GM23338 (cell line): ENCODE measurements at regions not wholly inside any gene's neighbourhood (a gene's known extent, or its start where the extent isn't known, plus 50 kb on each side); places are given as distances from the start of the nearest gene placed in this dataset.

Experiments used
- ATAC-seq: fragments of 200-7000 bp; cut with Tn5 transposase; 3 replicates; pipeline ENCODE4 v1.9.1; 2020
- DNase-seq: peaks from one replicate; pipeline ENCODE4 v3.0.0-alpha.2; 2015; ENCODE audit warnings: low spot score
- H2AFZ ChIP-seq: fragments of 200-600 bp; sonication (generic); 2 replicates; pipeline ENCODE4 v1.8.0; 2016; ENCODE audit warnings: antibody characterized with exemption, mild to moderate bottlenecking, moderate library complexity
- H3F3A ChIP-seq: fragments of 200-600 bp; sonication (generic); replicated peaks from 2 replicates; pipeline ENCODE4 v1.8.0; 2017; ENCODE audit warnings: antibody characterized with exemption, mixed run types, low read depth
- H3K27ac ChIP-seq: fragments of 200-600 bp; sonication (generic); 2 replicates; pipeline ENCODE4 v1.6.1; 2016; ENCODE audit warnings: low read depth
- H3K27me3 ChIP-seq: fragments of 200-600 bp; sonication (generic); 2 replicates; pipeline ENCODE4 v1.8.0; 2016; ENCODE audit warnings: mild to moderate bottlenecking, mixed run types, moderate library complexity; ENCODE audit not compliant: insufficient read depth
- H3K36me3 ChIP-seq: fragments of 200-600 bp; sonication (generic); 2 replicates; pipeline ENCODE4 v1.8.0; 2016; ENCODE audit warnings: mild to moderate bottlenecking; ENCODE audit not compliant: insufficient read depth
- H3K4me1 ChIP-seq: fragments of 200-600 bp; sonication (generic); 2 replicates; pipeline ENCODE4 v1.8.0; 2016; ENCODE audit warnings: mild to moderate bottlenecking, moderate library complexity; ENCODE audit not compliant: insufficient read depth
- H3K4me2 ChIP-seq: fragments of 200-600 bp; sonication (generic); 2 replicates; pipeline ENCODE4 v1.7.1; 2017; ENCODE audit warnings: mixed run types
- H3K4me3 ChIP-seq: fragments of 200-600 bp; sonication (generic); 2 replicates; pipeline ENCODE4 v1.6.1; 2016; ENCODE audit warnings: mixed run types
- H3K79me2 ChIP-seq: fragments of 200-600 bp; sonication (generic); replicated peaks from 2 replicates; pipeline ENCODE4 v1.8.0; 2017; ENCODE audit warnings: mild to moderate bottlenecking; ENCODE audit not compliant: insufficient read depth
- H3K9me2 ChIP-seq: fragments of 200-600 bp; sonication (generic); 2 replicates; pipeline ENCODE4 v1.8.0; 2017; ENCODE audit not compliant: insufficient read depth
- H4K20me1 ChIP-seq: fragments of 200-600 bp; sonication (generic); replicated peaks from 2 replicates; pipeline ENCODE4 v1.8.0; 2017; ENCODE audit warnings: mild to moderate bottlenecking; ENCODE audit not compliant: insufficient read depth
- H3K27ac Mint-ChIP-seq: 2 replicates; pipeline ENCODE4 v1.8.0; 2020; ENCODE audit warnings: inconsistent platforms, mild to moderate bottlenecking, moderate library complexity, mixed read lengths
- H3K27me3 Mint-ChIP-seq: 3 replicates; pipeline ENCODE4 v1.8.0; 2022; ENCODE audit warnings: low read depth, mild to moderate bottlenecking, moderate library complexity, mixed read lengths, inconsistent platforms; ENCODE audit not compliant: insufficient read depth, poor library complexity
- H3K36me3 Mint-ChIP-seq: 3 replicates; pipeline ENCODE4 v1.8.0; 2021; ENCODE audit warnings: low read depth, mild to moderate bottlenecking, inconsistent platforms, moderate library complexity, mixed read lengths
- H3K4me1 Mint-ChIP-seq: 3 replicates; pipeline ENCODE4 v1.8.0; 2020; ENCODE audit warnings: mild to moderate bottlenecking, inconsistent platforms, mixed read lengths
- H3K4me3 Mint-ChIP-seq: 3 replicates; pipeline ENCODE4 v1.8.0; 2021; ENCODE audit warnings: moderate library complexity, mild to moderate bottlenecking, inconsistent platforms, mixed read lengths
- H3K9me3 Mint-ChIP-seq: 3 replicates; pipeline ENCODE4 v1.8.0; 2020; ENCODE audit warnings: moderate library complexity, mild to moderate bottlenecking, inconsistent platforms, mixed read lengths
- CREB1 ChIP-seq: fragments of 250-450 bp; sonication (Bioruptor Pico); IDR thresholded peaks from 2 replicates; pipeline ENCODE4 v1.5.0; 2020; ENCODE audit warnings: low read depth, mild to moderate bottlenecking, moderate library complexity
- EZH2phosphoT487 ChIP-seq: fragments of 200-600 bp; sonication (generic); IDR thresholded peaks from one replicate; pipeline ENCODE4 v1.8.1; 2018; ENCODE audit warnings: antibody characterized with exemption; ENCODE audit not compliant: unreplicated experiment
- JUNB ChIP-seq: IDR thresholded peaks from one replicate; pipeline ENCODE4 v1.6.1; 2016; ENCODE audit warnings: antibody characterized with exemption; ENCODE audit not compliant: unreplicated experiment
- NANOG ChIP-seq: IDR thresholded peaks from 2 replicates; pipeline ENCODE4 v1.6.1; 2016; ENCODE audit warnings: antibody characterized with exemption, borderline replicate concordance
- POLR2AphosphoS5 ChIP-seq: IDR thresholded peaks from 2 replicates; pipeline ENCODE4 v1.6.1; 2016; ENCODE audit warnings: antibody characterized with exemption, low read depth
- STAT1 ChIP-seq: IDR thresholded peaks from one replicate; pipeline ENCODE4 v1.6.1; 2016; ENCODE audit warnings: antibody characterized with exemption; ENCODE audit not compliant: unreplicated experiment
- ZNF114 ChIP-seq: fragments of 250-450 bp; sonication (Bioruptor Pico); IDR thresholded peaks from 2 replicates; pipeline ENCODE4 v1.5.0; 2020; ENCODE audit warnings: mild to moderate bottlenecking, moderate library complexity
- TF ChIP-seq, protein P1 (sequence below), 2 experiments: fragments of 200-600 bp in 1 of 2; sonication (generic) in 1 of 2; conservative IDR thresholded peaks; 2 replicates each; pipeline versions ENCODE4 v1.5.1 to v1.6.1; 2016 to 2017; ENCODE audit warnings: antibody characterized with exemption in 2 of 2, low read depth in 2 of 2, mild to moderate bottlenecking in 2 of 2, moderate library complexity in 1 of 2
- TF ChIP-seq, protein P2 (sequence below): fragments of 250-450 bp; sonication (Bioruptor Pico); IDR thresholded peaks from 2 replicates; pipeline ENCODE4 v1.5.0; 2020; ENCODE audit warnings: mild to moderate bottlenecking, moderate library complexity
- TF ChIP-seq, protein P3 (sequence below): IDR thresholded peaks from one replicate; pipeline ENCODE4 v1.6.1; 2018; ENCODE audit warnings: antibody characterized with exemption; ENCODE audit not compliant: unreplicated experiment
- TF ChIP-seq, protein P4 (sequence below): IDR thresholded peaks from 2 replicates; pipeline ENCODE4 v1.6.1; 2016; ENCODE audit warnings: antibody characterized with exemption

DNA sequence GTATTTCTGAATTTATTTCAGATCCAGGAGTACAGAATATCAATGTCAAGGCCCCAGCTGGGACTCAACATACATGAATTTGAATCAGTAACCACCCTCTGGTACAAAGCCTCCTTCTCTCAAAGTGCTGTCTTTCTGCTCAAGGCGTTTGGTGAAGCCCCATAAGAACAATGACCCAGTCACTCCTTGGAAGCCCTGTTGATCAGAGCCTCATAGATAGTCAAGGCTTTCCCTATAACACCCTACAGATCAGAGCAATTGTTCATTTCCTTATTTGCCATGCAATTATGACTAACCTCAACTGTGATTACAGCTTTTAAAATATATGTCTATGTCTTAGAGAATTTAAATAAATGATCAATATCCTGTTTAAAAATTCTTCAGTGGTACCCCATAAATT lies 159.1 kb upstream of the CREB1 start:
- Histone ChIP-seq H3K36me3 (no peaks in the 10 kb centered on the region), H3K4me2 (no peak overlapping the region), H3F3A (no peaks in the 10 kb centered on the region), H4K20me1 (no peaks in the 10 kb centered on the region), H3K79me2 (no peaks in the 10 kb centered on the region), H3K4me3 (no peak overlapping the region), H3K4me1 (peaks cover 6% of the 10 kb centered on the region; the same call in 1 of the 2 replicates), H3K27ac (no peak overlapping the region), H3K9me2 (peaks cover 3% of the 10 kb centered on the region), H3K27me3 (no peaks in the 10 kb centered on the region), H2AFZ (no peak overlapping the region)
- Mint-ChIP-seq H3K4me1 (peaks cover 20% of the 10 kb centered on the region), H3K27ac (no peak overlapping the region), H3K36me3 (no peaks in the 10 kb centered on the region), H3K4me3 (no peak overlapping the region), H3K9me3 (no peaks in the 10 kb centered on the region), H3K27me3 (peaks cover 2% of the 10 kb centered on the region)
- ATAC-seq (no peak), DNase-seq (no peak)
- no peak for TF ChIP-seq EZH2phosphoT487
- no peak for TF ChIP-seq ZNF114 (CRISPR knock-in tag)
- TF ChIP-seq, protein P1, sequence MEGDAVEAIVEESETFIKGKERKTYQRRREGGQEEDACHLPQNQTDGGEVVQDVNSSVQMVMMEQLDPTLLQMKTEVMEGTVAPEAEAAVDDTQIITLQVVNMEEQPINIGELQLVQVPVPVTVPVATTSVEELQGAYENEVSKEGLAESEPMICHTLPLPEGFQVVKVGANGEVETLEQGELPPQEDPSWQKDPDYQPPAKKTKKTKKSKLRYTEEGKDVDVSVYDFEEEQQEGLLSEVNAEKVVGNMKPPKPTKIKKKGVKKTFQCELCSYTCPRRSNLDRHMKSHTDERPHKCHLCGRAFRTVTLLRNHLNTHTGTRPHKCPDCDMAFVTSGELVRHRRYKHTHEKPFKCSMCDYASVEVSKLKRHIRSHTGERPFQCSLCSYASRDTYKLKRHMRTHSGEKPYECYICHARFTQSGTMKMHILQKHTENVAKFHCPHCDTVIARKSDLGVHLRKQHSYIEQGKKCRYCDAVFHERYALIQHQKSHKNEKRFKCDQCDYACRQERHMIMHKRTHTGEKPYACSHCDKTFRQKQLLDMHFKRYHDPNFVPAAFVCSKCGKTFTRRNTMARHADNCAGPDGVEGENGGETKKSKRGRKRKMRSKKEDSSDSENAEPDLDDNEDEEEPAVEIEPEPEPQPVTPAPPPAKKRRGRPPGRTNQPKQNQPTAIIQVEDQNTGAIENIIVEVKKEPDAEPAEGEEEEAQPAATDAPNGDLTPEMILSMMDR (conservative IDR thresholded peaks at IDR 0.05; ENCODE audit: low read depth in 2 of 2) = no peak
- TF ChIP-seq CREB1 (CRISPR knock-in tag) = no peak
- TF ChIP-seq, protein P2, sequence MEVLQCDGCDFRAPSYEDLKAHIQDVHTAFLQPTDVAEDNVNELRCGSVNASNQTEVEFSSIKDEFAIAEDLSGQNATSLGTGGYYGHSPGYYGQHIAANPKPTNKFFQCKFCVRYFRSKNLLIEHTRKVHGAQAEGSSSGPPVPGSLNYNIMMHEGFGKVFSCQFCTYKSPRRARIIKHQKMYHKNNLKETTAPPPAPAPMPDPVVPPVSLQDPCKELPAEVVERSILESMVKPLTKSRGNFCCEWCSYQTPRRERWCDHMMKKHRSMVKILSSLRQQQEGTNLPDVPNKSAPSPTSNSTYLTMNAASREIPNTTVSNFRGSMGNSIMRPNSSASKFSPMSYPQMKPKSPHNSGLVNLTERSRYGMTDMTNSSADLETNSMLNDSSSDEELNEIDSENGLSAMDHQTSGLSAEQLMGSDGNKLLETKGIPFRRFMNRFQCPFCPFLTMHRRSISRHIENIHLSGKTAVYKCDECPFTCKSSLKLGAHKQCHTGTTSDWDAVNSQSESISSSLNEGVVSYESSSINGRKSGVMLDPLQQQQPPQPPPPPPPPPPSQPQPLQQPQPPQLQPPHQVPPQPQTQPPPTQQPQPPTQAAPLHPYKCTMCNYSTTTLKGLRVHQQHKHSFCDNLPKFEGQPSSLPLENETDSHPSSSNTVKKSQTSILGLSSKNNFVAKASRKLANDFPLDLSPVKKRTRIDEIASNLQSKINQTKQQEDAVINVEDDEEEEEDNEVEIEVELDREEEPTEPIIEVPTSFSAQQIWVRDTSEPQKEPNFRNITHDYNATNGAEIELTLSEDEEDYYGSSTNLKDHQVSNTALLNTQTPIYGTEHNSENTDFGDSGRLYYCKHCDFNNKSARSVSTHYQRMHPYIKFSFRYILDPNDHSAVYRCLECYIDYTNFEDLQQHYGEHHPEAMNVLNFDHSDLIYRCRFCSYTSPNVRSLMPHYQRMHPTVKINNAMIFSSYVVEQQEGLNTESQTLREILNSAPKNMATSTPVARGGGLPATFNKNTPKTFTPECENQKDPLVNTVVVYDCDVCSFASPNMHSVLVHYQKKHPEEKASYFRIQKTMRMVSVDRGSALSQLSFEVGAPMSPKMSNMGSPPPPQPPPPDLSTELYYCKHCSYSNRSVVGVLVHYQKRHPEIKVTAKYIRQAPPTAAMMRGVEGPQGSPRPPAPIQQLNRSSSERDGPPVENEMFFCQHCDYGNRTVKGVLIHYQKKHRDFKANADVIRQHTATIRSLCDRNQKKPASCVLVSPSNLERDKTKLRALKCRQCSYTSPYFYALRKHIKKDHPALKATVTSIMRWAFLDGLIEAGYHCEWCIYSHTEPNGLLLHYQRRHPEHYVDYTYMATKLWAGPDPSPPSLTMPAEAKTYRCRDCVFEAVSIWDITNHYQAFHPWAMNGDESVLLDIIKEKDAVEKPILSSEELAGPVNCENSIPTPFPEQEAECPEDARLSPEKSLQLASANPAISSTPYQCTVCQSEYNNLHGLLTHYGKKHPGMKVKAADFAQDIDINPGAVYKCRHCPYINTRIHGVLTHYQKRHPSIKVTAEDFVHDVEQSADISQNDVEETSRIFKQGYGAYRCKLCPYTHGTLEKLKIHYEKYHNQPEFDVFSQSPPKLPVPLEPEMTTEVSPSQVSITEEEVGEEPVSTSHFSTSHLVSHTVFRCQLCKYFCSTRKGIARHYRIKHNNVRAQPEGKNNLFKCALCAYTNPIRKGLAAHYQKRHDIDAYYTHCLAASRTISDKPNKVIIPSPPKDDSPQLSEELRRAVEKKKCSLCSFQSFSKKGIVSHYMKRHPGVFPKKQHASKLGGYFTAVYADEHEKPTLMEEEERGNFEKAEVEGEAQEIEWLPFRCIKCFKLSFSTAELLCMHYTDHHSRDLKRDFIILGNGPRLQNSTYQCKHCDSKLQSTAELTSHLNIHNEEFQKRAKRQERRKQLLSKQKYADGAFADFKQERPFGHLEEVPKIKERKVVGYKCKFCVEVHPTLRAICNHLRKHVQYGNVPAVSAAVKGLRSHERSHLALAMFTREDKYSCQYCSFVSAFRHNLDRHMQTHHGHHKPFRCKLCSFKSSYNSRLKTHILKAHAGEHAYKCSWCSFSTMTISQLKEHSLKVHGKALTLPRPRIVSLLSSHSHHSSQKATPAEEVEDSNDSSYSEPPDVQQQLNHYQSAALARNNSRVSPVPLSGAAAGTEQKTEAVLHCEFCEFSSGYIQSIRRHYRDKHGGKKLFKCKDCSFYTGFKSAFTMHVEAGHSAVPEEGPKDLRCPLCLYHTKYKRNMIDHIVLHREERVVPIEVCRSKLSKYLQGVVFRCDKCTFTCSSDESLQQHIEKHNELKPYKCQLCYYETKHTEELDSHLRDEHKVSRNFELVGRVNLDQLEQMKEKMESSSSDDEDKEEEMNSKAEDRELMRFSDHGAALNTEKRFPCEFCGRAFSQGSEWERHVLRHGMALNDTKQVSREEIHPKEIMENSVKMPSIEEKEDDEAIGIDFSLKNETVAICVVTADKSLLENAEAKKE (CRISPR knock-in tag) = no peak
- TF ChIP-seq JUNB = no peak
- TF ChIP-seq NANOG = no peak
- TF ChIP-seq STAT1 = no peak
- TF ChIP-seq, protein P3, sequence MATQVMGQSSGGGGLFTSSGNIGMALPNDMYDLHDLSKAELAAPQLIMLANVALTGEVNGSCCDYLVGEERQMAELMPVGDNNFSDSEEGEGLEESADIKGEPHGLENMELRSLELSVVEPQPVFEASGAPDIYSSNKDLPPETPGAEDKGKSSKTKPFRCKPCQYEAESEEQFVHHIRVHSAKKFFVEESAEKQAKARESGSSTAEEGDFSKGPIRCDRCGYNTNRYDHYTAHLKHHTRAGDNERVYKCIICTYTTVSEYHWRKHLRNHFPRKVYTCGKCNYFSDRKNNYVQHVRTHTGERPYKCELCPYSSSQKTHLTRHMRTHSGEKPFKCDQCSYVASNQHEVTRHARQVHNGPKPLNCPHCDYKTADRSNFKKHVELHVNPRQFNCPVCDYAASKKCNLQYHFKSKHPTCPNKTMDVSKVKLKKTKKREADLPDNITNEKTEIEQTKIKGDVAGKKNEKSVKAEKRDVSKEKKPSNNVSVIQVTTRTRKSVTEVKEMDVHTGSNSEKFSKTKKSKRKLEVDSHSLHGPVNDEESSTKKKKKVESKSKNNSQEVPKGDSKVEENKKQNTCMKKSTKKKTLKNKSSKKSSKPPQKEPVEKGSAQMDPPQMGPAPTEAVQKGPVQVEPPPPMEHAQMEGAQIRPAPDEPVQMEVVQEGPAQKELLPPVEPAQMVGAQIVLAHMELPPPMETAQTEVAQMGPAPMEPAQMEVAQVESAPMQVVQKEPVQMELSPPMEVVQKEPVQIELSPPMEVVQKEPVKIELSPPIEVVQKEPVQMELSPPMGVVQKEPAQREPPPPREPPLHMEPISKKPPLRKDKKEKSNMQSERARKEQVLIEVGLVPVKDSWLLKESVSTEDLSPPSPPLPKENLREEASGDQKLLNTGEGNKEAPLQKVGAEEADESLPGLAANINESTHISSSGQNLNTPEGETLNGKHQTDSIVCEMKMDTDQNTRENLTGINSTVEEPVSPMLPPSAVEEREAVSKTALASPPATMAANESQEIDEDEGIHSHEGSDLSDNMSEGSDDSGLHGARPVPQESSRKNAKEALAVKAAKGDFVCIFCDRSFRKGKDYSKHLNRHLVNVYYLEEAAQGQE = no peak
- TF ChIP-seq, protein P4, sequence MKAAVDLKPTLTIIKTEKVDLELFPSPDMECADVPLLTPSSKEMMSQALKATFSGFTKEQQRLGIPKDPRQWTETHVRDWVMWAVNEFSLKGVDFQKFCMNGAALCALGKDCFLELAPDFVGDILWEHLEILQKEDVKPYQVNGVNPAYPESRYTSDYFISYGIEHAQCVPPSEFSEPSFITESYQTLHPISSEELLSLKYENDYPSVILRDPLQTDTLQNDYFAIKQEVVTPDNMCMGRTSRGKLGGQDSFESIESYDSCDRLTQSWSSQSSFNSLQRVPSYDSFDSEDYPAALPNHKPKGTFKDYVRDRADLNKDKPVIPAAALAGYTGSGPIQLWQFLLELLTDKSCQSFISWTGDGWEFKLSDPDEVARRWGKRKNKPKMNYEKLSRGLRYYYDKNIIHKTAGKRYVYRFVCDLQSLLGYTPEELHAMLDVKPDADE = no peak
- TF ChIP-seq POLR2AphosphoS5 = no peak
